Activated naive CD4-positive, alpha-beta T cell treated with anti-CD3 and anti-CD28 coated beads, Interleukin-2, amount 50 U/mL, for 24 hours (primary cell): ENCODE measurements at regions not wholly inside any gene's neighbourhood (a gene's known extent, or its start where the extent isn't known, plus 50 kb on each side); places are given as distances from the start of the nearest gene placed in this dataset.

ENCODE experiments used
- H3K27ac Mint-ChIP-seq: one replicate; pipeline ENCODE4 v1.8.0; 2021; ENCODE audit warnings: mild to moderate bottlenecking, mixed read lengths
- H3K27me3 Mint-ChIP-seq: one replicate; pipeline ENCODE4 v1.8.0; 2021; ENCODE audit warnings: mixed read lengths
- H3K36me3 Mint-ChIP-seq: one replicate; pipeline ENCODE4 v1.8.0; 2021; ENCODE audit warnings: mixed read lengths
- H3K4me1 Mint-ChIP-seq: one replicate; pipeline ENCODE4 v1.8.0; 2021; ENCODE audit warnings: mixed read lengths
- H3K4me3 Mint-ChIP-seq: one replicate; pipeline ENCODE4 v1.8.0; 2021; ENCODE audit warnings: mild to moderate bottlenecking, mixed read lengths
- H3K9me3 Mint-ChIP-seq: one replicate; pipeline ENCODE4 v1.8.0; 2021; ENCODE audit warnings: mixed read lengths

GRCh38 chr12:107242189-107242588, 148.8 kb upstream of the CRY1 start:
- Mint-ChIP-seq H3K27me3 (peaks cover 2% of the 10 kb centered on the region), H3K4me1 (peaks cover 7% of the 10 kb centered on the region), H3K4me3 (no peak overlapping the region), H3K27ac (no peak overlapping the region), H3K9me3 (no peaks in the 10 kb centered on the region), H3K36me3 (no peaks in the 10 kb centered on the region)

DNA sequence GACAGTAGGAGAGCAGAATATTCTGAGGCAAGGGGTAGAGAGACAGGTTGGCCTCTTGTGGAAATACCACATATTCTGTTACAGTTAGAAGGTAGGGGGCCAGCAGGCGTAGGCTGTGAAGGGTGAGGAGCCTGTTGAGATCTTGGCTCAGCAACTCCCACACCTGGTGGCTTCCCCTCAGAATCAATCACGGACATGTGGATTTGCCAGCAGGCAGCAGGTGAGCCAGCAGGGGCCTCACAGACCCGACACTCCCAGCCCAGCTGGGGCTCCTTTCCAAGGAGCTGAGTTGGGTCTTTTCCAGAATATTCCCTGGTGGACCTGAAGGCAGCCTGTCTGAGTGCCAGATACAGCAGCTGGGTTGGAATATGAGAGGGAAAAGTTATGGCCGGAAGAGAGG, 150.0 kb upstream of the CRY1 start:
- Mint-ChIP-seq H3K4me1 (no peaks in the 10 kb centered on the region), H3K4me3 (no peak overlapping the region), H3K27me3 (peaks cover 2% of the 10 kb centered on the region), H3K9me3 (no peaks in the 10 kb centered on the region), H3K36me3 (no peaks in the 10 kb centered on the region), H3K27ac (no peak overlapping the region)

- Mint-ChIP-seq H3K4me3 (no peak overlapping the region), H3K27me3 (peaks cover 2% of the 10 kb centered on the region), H3K9me3 (no peaks in the 10 kb centered on the region), H3K27ac (no peak overlapping the region), H3K4me1 (no peaks in the 10 kb centered on the region), H3K36me3 (no peaks in the 10 kb centered on the region)
Observed at GRCh38 chr12:107244584-107244983, 151.2 kb upstream of the CRY1 start.

DNA sequence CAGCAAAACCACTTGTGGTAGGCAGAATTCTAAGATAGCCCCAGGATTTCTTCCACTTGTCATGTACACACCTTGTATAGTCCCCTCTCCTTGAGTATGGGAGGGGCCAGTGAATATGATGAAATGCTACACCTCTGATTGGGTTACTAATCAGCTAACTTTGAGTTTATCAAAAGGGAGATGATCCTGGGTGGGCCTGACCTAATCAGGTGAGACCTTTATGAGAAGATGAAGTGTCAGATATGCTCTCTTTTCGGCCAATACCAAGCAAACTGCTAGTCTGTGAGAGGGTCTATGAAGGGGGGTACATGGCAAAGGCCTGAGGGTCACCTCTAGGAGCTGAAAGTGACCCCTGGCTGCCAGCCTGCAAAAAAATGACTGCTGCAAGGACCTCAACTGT, 154.3 kb upstream of the CRY1 start:
- H3K9me3 Mint-ChIP-seq: no peaks in the 10 kb centered on the region
- no peak overlapping the region for H3K27ac Mint-ChIP-seq
- no peak overlapping the region for H3K4me3 Mint-ChIP-seq
- peaks cover 2% of the 10 kb centered on the region for H3K27me3 Mint-ChIP-seq
- H3K36me3 Mint-ChIP-seq: no peaks in the 10 kb centered on the region
- H3K4me1 Mint-ChIP-seq: no peaks in the 10 kb centered on the region

DNA sequence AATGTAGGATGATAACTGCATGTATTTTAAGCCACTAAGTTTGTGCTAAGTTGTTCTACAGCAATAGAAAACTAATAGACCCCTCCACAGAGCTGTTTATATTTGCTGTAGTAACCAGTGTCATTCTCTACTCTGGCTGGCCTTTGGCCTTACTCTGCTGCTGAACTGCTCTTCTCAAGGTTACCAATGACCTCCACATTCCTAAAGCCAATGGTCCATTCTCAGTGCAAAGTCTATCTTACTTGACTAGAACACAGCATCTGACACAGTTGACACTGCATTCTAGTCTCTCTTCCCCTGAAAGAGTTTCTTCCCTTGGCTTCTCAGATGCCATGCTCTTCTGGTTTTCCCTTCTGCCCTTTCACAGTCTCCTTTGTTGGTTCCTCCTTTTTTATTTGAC, 154.8 kb upstream of the CRY1 start:
- Mint-ChIP-seq H3K27ac (no peak overlapping the region), H3K27me3 (peaks cover 2% of the 10 kb centered on the region), H3K4me3 (no peak overlapping the region), H3K9me3 (no peaks in the 10 kb centered on the region), H3K36me3 (no peaks in the 10 kb centered on the region), H3K4me1 (no peaks in the 10 kb centered on the region)

DNA sequence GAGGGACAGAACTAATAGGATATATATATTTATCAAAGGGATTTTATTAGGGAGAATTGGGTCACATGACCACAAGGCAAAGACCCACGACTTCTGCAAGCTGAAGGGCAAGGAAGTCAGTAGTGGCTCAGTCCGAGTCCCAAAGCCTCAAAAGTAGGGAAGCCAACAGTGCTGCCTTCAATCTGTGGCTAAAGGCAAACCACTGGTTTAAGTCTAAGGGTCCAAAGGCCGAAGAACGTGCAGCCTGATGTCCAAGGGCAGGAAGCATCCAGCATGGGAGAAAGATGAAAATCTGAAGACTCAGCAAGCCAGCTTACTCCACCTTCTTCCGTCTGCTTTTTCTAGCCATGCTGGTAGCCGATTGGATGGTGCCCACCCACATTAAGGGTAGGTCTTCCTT, 157.9 kb upstream of the CRY1 start:
- no peaks in the 10 kb centered on the region for H3K4me1 Mint-ChIP-seq

GRCh38 chr12:107253361-107253760, 160.0 kb upstream of the CRY1 start:
- H3K27ac Mint-ChIP-seq: no peak overlapping the region
- no peaks in the 10 kb centered on the region for H3K4me1 Mint-ChIP-seq
- no peaks in the 10 kb centered on the region for H3K9me3 Mint-ChIP-seq
- no peak overlapping the region for H3K4me3 Mint-ChIP-seq
- H3K27me3 Mint-ChIP-seq: no peaks in the 10 kb centered on the region
- H3K36me3 Mint-ChIP-seq: no peaks in the 10 kb centered on the region

More for the DNA sequence above, 157.9 kb upstream of the CRY1 start:
- H3K4me3 Mint-ChIP-seq: no peak overlapping the region
- H3K9me3 Mint-ChIP-seq: no peaks in the 10 kb centered on the region
- no peak overlapping the region for H3K27ac Mint-ChIP-seq
- H3K36me3 Mint-ChIP-seq: no peaks in the 10 kb centered on the region
- peaks cover 2% of the 10 kb centered on the region for H3K27me3 Mint-ChIP-seq

DNA sequence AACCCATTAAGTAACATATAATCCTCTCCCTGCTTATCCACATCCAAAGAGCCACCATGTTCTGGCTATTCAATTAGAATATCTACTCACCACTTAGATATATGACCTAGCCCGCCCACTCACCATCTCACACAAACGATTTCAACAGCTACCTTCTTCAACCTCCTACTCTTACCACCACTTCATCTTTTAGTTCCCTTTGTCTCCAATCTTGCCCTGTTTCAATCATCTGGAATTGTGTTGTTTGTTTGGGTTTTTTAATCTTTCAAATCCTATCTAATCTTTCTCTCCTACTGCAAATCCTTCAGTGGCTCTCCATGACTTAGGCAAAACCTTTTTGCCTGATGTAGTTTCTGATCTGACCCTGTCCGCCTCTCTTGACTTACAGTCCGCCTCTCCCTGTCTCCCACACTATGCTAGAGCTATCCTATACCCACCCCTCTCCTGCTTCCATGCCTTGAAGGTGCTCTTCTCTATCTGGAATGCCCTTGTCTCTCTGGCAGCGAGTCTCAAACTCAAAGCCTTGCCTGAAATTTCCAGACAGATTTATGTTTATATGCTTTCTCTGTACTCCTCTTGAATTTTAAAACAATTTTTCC, 161.0 kb upstream of the CRY1 start:
- Mint-ChIP-seq H3K4me1 (no peaks in the 10 kb centered on the region), H3K27ac (no peak overlapping the region), H3K36me3 (no peaks in the 10 kb centered on the region), H3K4me3 (no peak overlapping the region), H3K9me3 (no peaks in the 10 kb centered on the region), H3K27me3 (no peaks in the 10 kb centered on the region)

GRCh38 chr12:107258780-107259179, 165.4 kb upstream of the CRY1 start:
- no peaks in the 10 kb centered on the region for H3K4me1 Mint-ChIP-seq
- peaks cover 3% of the 10 kb centered on the region for H3K36me3 Mint-ChIP-seq
- H3K27me3 Mint-ChIP-seq: no peaks in the 10 kb centered on the region
- no peak overlapping the region for H3K27ac Mint-ChIP-seq
- H3K9me3 Mint-ChIP-seq: peaks cover 6% of the 10 kb centered on the region
- H3K4me3 Mint-ChIP-seq: no peak overlapping the region

DNA sequence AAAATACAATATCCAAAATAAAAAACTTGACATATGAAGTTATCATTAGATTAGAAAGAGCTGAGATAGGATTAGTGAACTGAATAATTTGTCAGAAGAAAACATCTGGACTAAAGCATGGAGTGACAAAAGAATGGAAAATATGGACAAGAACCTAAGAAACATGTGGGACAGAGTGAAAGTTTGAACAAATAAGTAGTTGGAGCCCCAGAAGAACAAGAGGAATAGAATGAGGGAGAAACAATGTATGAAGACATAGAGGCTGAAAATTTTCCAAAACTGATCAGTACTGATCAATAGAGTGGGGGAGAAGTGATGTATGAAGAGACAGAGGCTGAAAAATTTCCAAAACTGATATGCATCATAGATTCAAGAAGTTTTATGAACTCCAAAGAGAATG, 170.6 kb upstream of the CRY1 start:
- no peak overlapping the region for H3K27ac Mint-ChIP-seq
- peaks cover 3% of the 10 kb centered on the region for H3K36me3 Mint-ChIP-seq
- H3K27me3 Mint-ChIP-seq: no peaks in the 10 kb centered on the region
- peaks cover 11% of the 10 kb centered on the region for H3K9me3 Mint-ChIP-seq
- no peaks in the 10 kb centered on the region for H3K4me1 Mint-ChIP-seq
- no peak overlapping the region for H3K4me3 Mint-ChIP-seq

DNA sequence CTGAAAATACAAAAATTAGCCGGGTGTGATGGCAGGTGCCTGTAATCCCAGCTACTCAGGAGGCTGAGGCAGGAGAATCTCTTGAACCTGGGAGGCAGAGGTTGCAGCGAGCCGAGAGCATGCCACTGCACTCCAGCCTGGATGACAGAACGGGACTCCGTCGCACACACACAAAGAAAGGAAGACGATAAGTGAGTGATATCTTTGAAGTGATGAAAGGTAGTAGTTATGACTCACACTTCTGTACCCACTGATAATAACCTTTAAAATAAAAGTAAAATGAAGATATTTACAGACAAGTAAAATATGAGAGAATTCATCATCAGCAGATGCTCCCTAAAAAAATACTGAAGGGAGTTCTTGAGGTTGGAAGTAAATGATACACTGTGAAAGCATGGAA, 171.3 kb upstream of the CRY1 start:
- peaks cover 11% of the 10 kb centered on the region for H3K9me3 Mint-ChIP-seq
- H3K27ac Mint-ChIP-seq: no peak overlapping the region
- H3K36me3 Mint-ChIP-seq: peaks cover 3% of the 10 kb centered on the region
- H3K4me3 Mint-ChIP-seq: no peak overlapping the region
- H3K4me1 Mint-ChIP-seq: no peaks in the 10 kb centered on the region
- H3K27me3 Mint-ChIP-seq: no peaks in the 10 kb centered on the region

GRCh38 chr12:107267604-107268003, 174.3 kb upstream of the CRY1 start:
- peaks cover 11% of the 10 kb centered on the region for H3K9me3 Mint-ChIP-seq
- H3K27ac Mint-ChIP-seq: no peak overlapping the region
- H3K36me3 Mint-ChIP-seq: peaks cover 3% of the 10 kb centered on the region
- no peaks in the 10 kb centered on the region for H3K27me3 Mint-ChIP-seq
- no peak overlapping the region for H3K4me3 Mint-ChIP-seq
- H3K4me1 Mint-ChIP-seq: no peaks in the 10 kb centered on the region

GRCh38 chr12:107271523-107271922, 178.2 kb upstream of the CRY1 start:
- no peak overlapping the region for H3K27ac Mint-ChIP-seq
- H3K4me3 Mint-ChIP-seq: no peak overlapping the region
- H3K9me3 Mint-ChIP-seq: no peaks in the 10 kb centered on the region
- no peaks in the 10 kb centered on the region for H3K36me3 Mint-ChIP-seq
- no peaks in the 10 kb centered on the region for H3K4me1 Mint-ChIP-seq
- no peaks in the 10 kb centered on the region for H3K27me3 Mint-ChIP-seq

DNA sequence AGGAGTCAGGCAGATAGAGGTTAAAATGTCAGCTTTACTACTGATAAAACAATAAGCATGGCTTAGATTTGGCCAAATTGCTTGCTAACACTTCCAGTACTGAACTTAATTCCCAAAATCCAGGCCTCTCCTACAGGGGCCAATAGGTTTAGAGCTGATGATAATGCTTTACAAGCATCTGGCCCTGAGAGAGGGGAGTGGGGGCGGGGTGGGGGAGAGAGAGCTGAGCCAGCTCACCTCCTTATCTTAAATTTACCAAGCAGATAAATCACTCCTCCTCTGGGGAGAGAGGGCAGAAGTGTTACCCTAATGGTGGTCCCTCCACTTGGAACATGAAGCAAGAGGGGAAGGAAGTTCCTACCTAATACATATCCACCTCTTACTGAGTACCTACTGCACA, 182.2 kb upstream of the CRY1 start:
- Mint-ChIP-seq H3K4me3 (no peak overlapping the region), H3K9me3 (no peaks in the 10 kb centered on the region), H3K27ac (no peak overlapping the region), H3K36me3 (no peaks in the 10 kb centered on the region), H3K27me3 (no peaks in the 10 kb centered on the region), H3K4me1 (no peaks in the 10 kb centered on the region)

- Mint-ChIP-seq H3K4me3 (no peak overlapping the region), H3K4me1 (no peaks in the 10 kb centered on the region), H3K9me3 (no peaks in the 10 kb centered on the region), H3K27me3 (no peaks in the 10 kb centered on the region), H3K36me3 (no peaks in the 10 kb centered on the region), H3K27ac (no peak overlapping the region)
Observed at GRCh38 chr12:107277855-107278254, 184.5 kb upstream of the CRY1 start.

- Mint-ChIP-seq H3K4me3 (no peak overlapping the region), H3K9me3 (no peaks in the 10 kb centered on the region), H3K36me3 (no peaks in the 10 kb centered on the region), H3K4me1 (peaks cover 3% of the 10 kb centered on the region), H3K27me3 (no peaks in the 10 kb centered on the region), H3K27ac (no peak overlapping the region)
Observed at GRCh38 chr12:107282628-107283027, 189.3 kb upstream of the CRY1 start.

- no peaks in the 10 kb centered on the region for H3K36me3 Mint-ChIP-seq
- H3K27ac Mint-ChIP-seq: no peak overlapping the region
- no peak overlapping the region for H3K4me3 Mint-ChIP-seq
- H3K4me1 Mint-ChIP-seq: peaks cover 9% of the 10 kb centered on the region
- H3K27me3 Mint-ChIP-seq: no peaks in the 10 kb centered on the region
- H3K9me3 Mint-ChIP-seq: no peaks in the 10 kb centered on the region
Observed at GRCh38 chr12:107283652-107284051, 190.3 kb upstream of the CRY1 start.
